Sciatic nerve (tissue), 2 donors: ENCODE measurements at regions not wholly inside any gene's neighbourhood (a gene's known extent, or its start where the extent isn't known, plus 50 kb on each side); places are given as distances from the start of the nearest gene placed in this dataset.
"Not testable (repeated sequence)": the region's sequence is repeated elsewhere in the genome, so short reads cannot be mapped to it uniquely, and the experiment has no call there.

ENCODE experiments used
- ATAC-seq: fragments of 200-7000 bp; cut with Tn5 transposase; one replicate; pipeline ENCODE4 v1.9.1; 2020; ENCODE audit warnings: mild to moderate bottlenecking, moderate library complexity
- DNase-seq: peaks from one replicate; pipeline ENCODE4 v3.0.0-alpha.2; 2020; ENCODE audit warnings: low spot score
- intact Hi-C: fragments of 100-400 bp; cut with DNase I; formaldehyde crosslinking; loops from one replicate; pipeline ENCODE4 v1.14.2; 2022
- donor health status: DM: no; HTN: no; CAD: no.
- donor health status: DM: no; HTN: no; CAD: no.

- ATAC-seq, intact Hi-C loops, DNase-seq: not testable (repeated sequence)
These were observed 51.2 kb upstream of the MB21D2 start for GRCh38 chr3:192968901-192969300.

- ATAC-seq (no peak), DNase-seq (no peak)
- intact Hi-C loops, result no loop called here
These were observed 63.0 kb upstream of the MB21D2 start for GRCh38 chr3:192980632-192981031.

GRCh38 chr3:192986379-192986778, 68.7 kb upstream of the MB21D2 start:
- no peak for ATAC-seq
- intact Hi-C loops, result no loop called here
- DNase-seq, result no peak

GRCh38 chr3:192991356-192991755, 73.7 kb upstream of the MB21D2 start:
- ATAC-seq, result no peak
- intact Hi-C loops, result no loop called here
- no peak for DNase-seq

GRCh38 chr3:192992361-192992760, 74.7 kb upstream of the MB21D2 start:
- DNase-seq (no peak), ATAC-seq (no peak)
- intact Hi-C loops, result no loop called here

- ATAC-seq (no peak), DNase-seq (no peak)
- intact Hi-C loops, result no loop called here
These were observed 75.8 kb upstream of the MB21D2 start for GRCh38 chr3:192993411-192993810.

GRCh38 chr3:193001113-193001512, 83.5 kb upstream of the MB21D2 start:
- ATAC-seq, result not testable (repeated sequence)

GRCh38 chr3:193003624-193004023, 86.0 kb upstream of the MB21D2 start:
- intact Hi-C loops, DNase-seq, ATAC-seq: not testable (repeated sequence)

More at GRCh38 chr3:193001113-193001512, 83.5 kb upstream of the MB21D2 start:
- intact Hi-C loops, DNase-seq: not testable (repeated sequence)

GRCh38 chr3:193008654-193009053, 91.0 kb upstream of the MB21D2 start:
- ATAC-seq (no peak), DNase-seq (no peak)
- intact Hi-C loops, result no loop called here

- ATAC-seq (no peak), DNase-seq (no peak)
- intact Hi-C loops, result no loop called here
These were observed 92.5 kb upstream of the MB21D2 start for GRCh38 chr3:193010191-193010590.

GRCh38 chr3:193011958-193012357, 94.3 kb upstream of the MB21D2 start:
- intact Hi-C loops, result no loop called here
- no peak for ATAC-seq
- DNase-seq, result no peak

- ATAC-seq (no peak), DNase-seq (no peak)
- intact Hi-C loops, result no loop called here
These were observed 97.2 kb upstream of the MB21D2 start for GRCh38 chr3:193014902-193015301.

- DNase-seq (no peak), ATAC-seq (no peak)
- intact Hi-C loops, result no loop called here
These were observed 98.8 kb upstream of the MB21D2 start for GRCh38 chr3:193016437-193016901.

- intact Hi-C loops, result no loop called here
- DNase-seq (no peak), ATAC-seq (no peak)
These were observed 103.9 kb upstream of the MB21D2 start for GRCh38 chr3:193021506-193022010.

GRCh38 chr3:193023218-193023617, 105.6 kb upstream of the MB21D2 start:
- DNase-seq (no peak), ATAC-seq (no peak)
- intact Hi-C loops, result no loop called here

- DNase-seq (no peak), ATAC-seq (no peak)
- intact Hi-C loops, result no loop called here
These were observed 110.6 kb upstream of the MB21D2 start for GRCh38 chr3:193028258-193028657.

GRCh38 chr3:193029800-193030199, 112.1 kb upstream of the MB21D2 start:
- intact Hi-C loops, result no loop called here
- DNase-seq, result no peak
- no peak for ATAC-seq

GRCh38 chr3:193030276-193030675, 112.6 kb upstream of the MB21D2 start:
- DNase-seq (no peak), ATAC-seq (no peak)
- intact Hi-C loops, result no loop called here

GRCh38 chr3:193031911-193032310, 114.3 kb upstream of the MB21D2 start:
- intact Hi-C loops, result no loop called here
- ATAC-seq (no peak), DNase-seq (no peak)

- no peak for ATAC-seq
- no peak for DNase-seq
- intact Hi-C loops, result no loop called here
These were observed 115.6 kb upstream of the MB21D2 start for GRCh38 chr3:193033226-193033780.

- ATAC-seq, DNase-seq, intact Hi-C loops: not testable (repeated sequence)
These were observed 120.2 kb upstream of the MB21D2 start for GRCh38 chr3:193037828-193038227.
